Sigmoid colon (tissue), 4 donors: ENCODE measurements at regions not wholly inside any gene's neighbourhood (a gene's known extent, or its start where the extent isn't known, plus 50 kb on each side); places are given as distances from the start of the nearest gene placed in this dataset.

Source experiments
- EP300 ChIP-seq, 4 donors: sonication (generic); formaldehyde crosslinking; IDR thresholded peaks; one replicate each; pipeline ENCODE4 v1.6.1; 2017; ENCODE audit warnings: antibody characterized with exemption in 4 of 4
- POLR2A ChIP-seq, 2 donors: fragments of 450-650 bp; IDR thresholded peaks; one replicate each; pipeline ENCODE4 v1.6.1; 2016; ENCODE audit warnings: antibody characterized with exemption in 2 of 2, mild to moderate bottlenecking in 2 of 2, moderate library complexity in 2 of 2
- POLR2AphosphoS5 ChIP-seq, 4 donors: sonication (generic); formaldehyde crosslinking; IDR thresholded peaks; one replicate each; pipeline ENCODE4 v1.6.1; 2017; ENCODE audit warnings: antibody characterized with exemption in 4 of 4
- TF ChIP-seq, protein P1 (sequence below), 4 experiments: fragments of 450-650 bp in 3 of 4; fragments of 200-600 bp in 1 of 4; IDR thresholded peaks; one replicate each; pipeline ENCODE4 v1.5.1; 2016 to 2019; ENCODE audit warnings: antibody characterized with exemption in 4 of 4, mild to moderate bottlenecking in 3 of 4, moderate library complexity in 2 of 4

DNA sequence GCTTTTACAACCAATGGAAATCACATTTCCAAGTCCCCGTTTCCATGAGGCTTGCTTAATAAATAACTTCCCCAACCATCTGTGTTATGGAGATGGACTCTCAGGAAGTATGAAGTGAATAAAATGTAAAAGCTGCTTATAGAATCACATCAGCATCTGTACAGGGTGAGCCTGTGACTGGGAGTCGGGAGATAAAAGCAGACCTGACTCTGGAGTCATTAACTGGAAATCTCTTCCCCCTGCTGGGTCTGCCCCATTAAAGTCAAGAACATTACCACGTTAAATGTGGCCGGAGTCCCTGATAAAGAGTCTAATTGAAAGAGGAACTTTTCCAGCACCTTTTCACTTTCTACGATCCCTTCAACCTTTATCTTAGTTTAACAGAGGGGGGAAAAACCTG is 368.5 kb downstream of the DOK5 start:
- TF ChIP-seq, protein P1, sequence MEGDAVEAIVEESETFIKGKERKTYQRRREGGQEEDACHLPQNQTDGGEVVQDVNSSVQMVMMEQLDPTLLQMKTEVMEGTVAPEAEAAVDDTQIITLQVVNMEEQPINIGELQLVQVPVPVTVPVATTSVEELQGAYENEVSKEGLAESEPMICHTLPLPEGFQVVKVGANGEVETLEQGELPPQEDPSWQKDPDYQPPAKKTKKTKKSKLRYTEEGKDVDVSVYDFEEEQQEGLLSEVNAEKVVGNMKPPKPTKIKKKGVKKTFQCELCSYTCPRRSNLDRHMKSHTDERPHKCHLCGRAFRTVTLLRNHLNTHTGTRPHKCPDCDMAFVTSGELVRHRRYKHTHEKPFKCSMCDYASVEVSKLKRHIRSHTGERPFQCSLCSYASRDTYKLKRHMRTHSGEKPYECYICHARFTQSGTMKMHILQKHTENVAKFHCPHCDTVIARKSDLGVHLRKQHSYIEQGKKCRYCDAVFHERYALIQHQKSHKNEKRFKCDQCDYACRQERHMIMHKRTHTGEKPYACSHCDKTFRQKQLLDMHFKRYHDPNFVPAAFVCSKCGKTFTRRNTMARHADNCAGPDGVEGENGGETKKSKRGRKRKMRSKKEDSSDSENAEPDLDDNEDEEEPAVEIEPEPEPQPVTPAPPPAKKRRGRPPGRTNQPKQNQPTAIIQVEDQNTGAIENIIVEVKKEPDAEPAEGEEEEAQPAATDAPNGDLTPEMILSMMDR (IDR thresholded peaks at IDR 0.05) = no peak
- TF ChIP-seq POLR2A (IDR thresholded peaks at IDR 0.05) = no peak
- no peak for TF ChIP-seq EP300 (IDR thresholded peaks at IDR 0.05)
- TF ChIP-seq POLR2AphosphoS5 (IDR thresholded peaks at IDR 0.05) = no peak
